IMR-90 (cell line): ENCODE measurements at regions not wholly inside any gene's neighbourhood (a gene's known extent, or its start where the extent isn't known, plus 50 kb on each side); places are given as distances from the start of the nearest gene placed in this dataset.

Experiments
- ATAC-seq: fragments of 200-7000 bp; cut with Tn5 transposase; 2 replicates; pipeline ENCODE4 v1.9.1; 2020; ENCODE audit warnings: low read depth, mild to moderate bottlenecking, moderate library complexity
- BruUV-seq: library from RNA; stranded (reverse); fragments of 400-500 nt; replicated peaks from 2 replicates; lab custom pipeline; 2021; lab: Mats Ljungman, UMichigan
- CTCF ChIA-PET: fragments of 300-600 bp; formaldehyde crosslinking; extraction: SDS; loops from one replicate; lab custom pipeline; 2021; ENCODE audit warnings: antibody characterized with exemption; lab: Yijun Ruan, JAX
- POLR2A ChIA-PET: fragments of 300-600 bp; sonication (Branson Sonifier 250); formaldehyde crosslinking; loops from one replicate; lab custom pipeline; 2022; ENCODE audit warnings: antibody characterized with exemption; ENCODE audit not compliant: unreplicated experiment; lab: Charles Lee
- DNase-seq: peaks from one replicate; pipeline ENCODE4 v3.0.0; 2013
- H2AFZ ChIP-seq: replicated peaks from 2 replicates; pipeline ENCODE3; 2013; ENCODE audit warnings: low read length, mild to moderate bottlenecking; ENCODE audit not compliant: poor library complexity
- H2AK5ac ChIP-seq: 2 replicates; pipeline ENCODE4 v1.6.1; 2013; ENCODE audit warnings: low read depth, low read length, inconsistent platforms
- H2AK9ac ChIP-seq: replicated peaks from 2 replicates; pipeline ENCODE3; 2013; ENCODE audit warnings: mild to moderate bottlenecking, low read depth, low read length, moderate library complexity; ENCODE audit not compliant: poor library complexity
- H2BK120ac ChIP-seq: 2 replicates; pipeline ENCODE4 v1.6.1; 2013; ENCODE audit warnings: low read depth, low read length, inconsistent platforms
- H2BK15ac ChIP-seq: 3 replicates; pipeline ENCODE4 v1.6.1; 2013; ENCODE audit warnings: low read depth, low read length, inconsistent platforms
- H2BK20ac ChIP-seq: 2 replicates; pipeline ENCODE4 v1.6.1; 2013; ENCODE audit warnings: low read depth, mild to moderate bottlenecking, inconsistent platforms, low read length, moderate library complexity
- H2BK5ac ChIP-seq: 2 replicates; pipeline ENCODE4 v1.6.1; 2013; ENCODE audit warnings: mild to moderate bottlenecking, low read depth, low read length, inconsistent platforms; ENCODE audit not compliant: poor library complexity, severe bottlenecking
- H3K14ac ChIP-seq: replicated peaks from 2 replicates; pipeline ENCODE4 v1.6.1; 2013; ENCODE audit warnings: low read depth, low read length, inconsistent platforms
- H3K18ac ChIP-seq: 2 replicates; pipeline ENCODE4 v1.6.1; 2013; ENCODE audit warnings: low read depth, low read length, control low read depth
- H3K23ac ChIP-seq: 2 replicates; pipeline ENCODE4 v1.6.1; 2013; ENCODE audit warnings: low read depth, low read length, inconsistent platforms
- H3K27ac ChIP-seq: 2 replicates; pipeline ENCODE4 v1.5.1; 2013; ENCODE audit warnings: mild to moderate bottlenecking, control low read depth, low read length; ENCODE audit not compliant: insufficient read depth
- H3K27me3 ChIP-seq: 2 replicates; pipeline ENCODE4 v1.6.1; 2013; ENCODE audit warnings: low read length; ENCODE audit not compliant: control insufficient read depth, insufficient read depth
- H3K36me3 ChIP-seq: 2 replicates; pipeline ENCODE4 v1.6.1; 2013; ENCODE audit warnings: low read length, mixed read lengths; ENCODE audit not compliant: control insufficient read depth, insufficient read depth
- H3K4ac ChIP-seq: 2 replicates; pipeline ENCODE4 v1.6.1; 2013; ENCODE audit warnings: low read depth, low read length, inconsistent platforms
- H3K4me1 ChIP-seq: 2 replicates; pipeline ENCODE4 v1.6.1; 2013; ENCODE audit warnings: low read length, mixed read lengths; ENCODE audit not compliant: control insufficient read depth, insufficient read depth
- H3K4me2 ChIP-seq: 2 replicates; pipeline ENCODE4 v1.6.1; 2013; ENCODE audit warnings: low read depth, mild to moderate bottlenecking, control low read depth, low read length, moderate library complexity
- H3K4me3 ChIP-seq: 2 replicates; pipeline ENCODE4 v1.5.1; 2013; ENCODE audit warnings: low read depth, mild to moderate bottlenecking, control low read depth, low read length, moderate library complexity; ENCODE audit not compliant: insufficient read depth
- H3K56ac ChIP-seq: 2 replicates; pipeline ENCODE4 v1.6.1; 2013; ENCODE audit warnings: low read length, inconsistent platforms; ENCODE audit not compliant: insufficient read depth; ENCODE audit errors: extremely low read depth
- H3K79me1 ChIP-seq, 2 experiments: 2 replicates each; pipeline ENCODE4 v1.6.1; 2013; ENCODE audit warnings: low read length in 2 of 2, inconsistent platforms in 1 of 2, low read depth in 1 of 2
- H3K9ac ChIP-seq: 2 replicates; pipeline ENCODE4 v1.6.1; 2013; ENCODE audit warnings: low read depth, low read length, control low read depth
- H3K9me1 ChIP-seq: 2 replicates; pipeline ENCODE4 v1.6.1; 2013; ENCODE audit warnings: low read length, inconsistent platforms; ENCODE audit not compliant: insufficient read depth
- H3K9me3 ChIP-seq: 2 replicates; pipeline ENCODE4 v1.6.1; 2013; ENCODE audit warnings: low read length; ENCODE audit not compliant: control insufficient read depth, insufficient read depth
- H4K20me1 ChIP-seq: 2 replicates; pipeline ENCODE4 v1.6.1; 2013; ENCODE audit warnings: low read length, inconsistent platforms; ENCODE audit not compliant: insufficient read depth
- H4K5ac ChIP-seq: 2 replicates; pipeline ENCODE4 v1.6.1; 2013; ENCODE audit warnings: mild to moderate bottlenecking, low read depth, low read length, control low read depth
- H4K8ac ChIP-seq, 2 experiments: 2 replicates each; pipeline ENCODE4 v1.6.1; 2013; ENCODE audit warnings: low read depth in 2 of 2, low read length in 2 of 2, control low read depth in 1 of 2, inconsistent platforms in 1 of 2
- H4K91ac ChIP-seq: 2 replicates; pipeline ENCODE4 v1.6.1; 2013; ENCODE audit warnings: low read depth, low read length, inconsistent platforms; ENCODE audit not compliant: insufficient read depth
- NFE2L2 ChIP-seq: fragments of 150-350 bp; IDR thresholded peaks from 2 replicates; pipeline ENCODE4 v1.6.1; 2016; ENCODE audit warnings: low read depth, mild to moderate bottlenecking, low read length
- RAD21 ChIP-seq: IDR thresholded peaks from 2 replicates; pipeline ENCODE4 v1.6.1; 2012; ENCODE audit warnings: low read length, improper control_type of control experiment
- WGBS, 2 experiments: methylation state at CpG; one replicate each; pipeline versions ENCODE4 v1.1.5 to v1.1.7; 2013; ENCODE audit warnings: missing lambda C conversion rate in 2 of 2; ENCODE audit not compliant: insufficient read length in 1 of 2; ENCODE audit errors: extremely low coverage in 2 of 2; 5-methylcytosine and 5-hydroxymethylcytosine counted together
- dilution Hi-C: fragments of 300-500 bp; cut with HindIII; formaldehyde crosslinking; loops from one replicate; pipeline ENCODE4 v1.14.3; 2018; ENCODE audit warnings: low sequenced_read_pairs; ENCODE audit not compliant: unreplicated experiment
- in situ Hi-C: fragments of 300-500 bp; cut with MboI; formaldehyde crosslinking; loops from 3 replicates; pipeline ENCODE4 v1.14.3; 2019; ENCODE audit warnings: low sequenced_read_pairs, inconsistent platforms, mixed read lengths
- intact Hi-C: fragments of 100-400 bp; cut with micrococcal nuclease; formaldehyde crosslinking; loops from 2 replicates; pipeline ENCODE4 v1.10.0; 2022

DNA sequence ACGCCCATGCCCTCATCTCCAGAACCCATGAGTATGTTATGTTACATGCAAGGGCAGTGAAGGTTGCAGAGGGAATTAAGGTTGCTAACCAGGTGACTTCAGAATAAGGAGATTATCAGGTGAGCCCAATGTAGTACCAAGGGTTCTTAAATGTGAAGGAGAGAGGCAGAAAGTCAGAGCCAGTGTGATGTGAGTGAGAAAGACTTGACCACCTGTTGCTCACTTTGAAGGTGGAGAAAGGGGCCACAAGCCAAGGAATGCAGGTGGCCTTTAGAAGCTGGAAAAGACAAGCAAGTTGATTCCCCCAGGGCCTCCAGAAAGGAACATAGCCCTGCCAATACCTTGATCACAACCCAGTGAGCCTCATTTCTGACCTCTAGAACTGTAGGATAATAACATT lies 84.7 kb upstream of the CLDN14 start:
- Histone ChIP-seq H3K9me1 (no peaks in the 10 kb centered on the region), H2BK5ac (no peak overlapping the region), H2BK20ac (no peak overlapping the region), H4K91ac (no peak overlapping the region), H3K4ac (no peak overlapping the region), H4K5ac (no peak overlapping the region), H3K4me2 (no peak overlapping the region), H3K79me1 (no peaks in the 10 kb centered on the region), H2BK15ac (no peak overlapping the region), H2AFZ (no peak overlapping the region), H3K27me3 (peaks cover 59% of the 10 kb centered on the region), H3K23ac (no peak overlapping the region), H3K14ac (no peak overlapping the region), H2AK9ac (no peak overlapping the region), H2BK120ac (no peak overlapping the region), H4K20me1 (no peaks in the 10 kb centered on the region), H3K4me1 (no peaks in the 10 kb centered on the region), H3K18ac (no peak overlapping the region), H3K9ac (no peak overlapping the region), H3K4me3 (no peak overlapping the region), H3K36me3 (no peaks in the 10 kb centered on the region), H3K9me3 (peaks cover 11% of the 10 kb centered on the region), H2AK5ac (no peak overlapping the region), H3K27ac (no peak overlapping the region), H3K56ac (no peak overlapping the region), H4K8ac (no peak overlapping the region)
- in situ Hi-C loops (no loop called here), dilution Hi-C loops (no loop called here), intact Hi-C loops (no loop called here)
- ChIA-PET POLR2A (no interaction called here), CTCF (no interaction called here)
- WGBS, 2 experiments = no CpG with 5 or more reads among the region's 1 CpG
- no TSS peak for BruUV-seq
- DNase-seq (no peak), ATAC-seq (no peak)
- TF ChIP-seq NFE2L2 = no peak
- no peak for TF ChIP-seq RAD21
